OCI-LY7 (cell line): ENCODE measurements at regions not wholly inside any gene's neighbourhood (a gene's known extent, or its start where the extent isn't known, plus 50 kb on each side); places are given as distances from the start of the nearest gene placed in this dataset.

Experiments
- BruUV-seq: library from RNA; stranded (reverse); fragments of 400-500 nt; replicated peaks from 2 replicates; lab custom pipeline; 2021; lab: Mats Ljungman, UMichigan
- CTCF ChIA-PET: fragments of 300-600 bp; sonication (Branson Sonifier 250); formaldehyde crosslinking; loops from one replicate; lab custom pipeline; 2022; ENCODE audit warnings: antibody characterized with exemption; ENCODE audit not compliant: unreplicated experiment; lab: Charles Lee
- POLR2A ChIA-PET: fragments of 300-600 bp; sonication (Branson Sonifier 250); formaldehyde crosslinking; loops from one replicate; lab custom pipeline; 2022; ENCODE audit warnings: antibody characterized with exemption; lab: Charles Lee
- DNase-seq: peaks from one replicate; pipeline ENCODE4 v3.0.0-alpha.2; 2015; ENCODE audit warnings: low spot score
- H2AFZ ChIP-seq: fragments of 200-600 bp; sonication (generic), shearing (Covaris generic); 2 replicates; pipeline ENCODE4 v1.6.1; 2014; ENCODE audit warnings: mild to moderate bottlenecking, antibody characterized with exemption, low read length, moderate library complexity
- H3K27ac ChIP-seq: fragments of 200-600 bp; sonication (generic); 2 replicates; pipeline ENCODE4 v1.5.1; 2014; ENCODE audit warnings: mixed run types, low read depth, mild to moderate bottlenecking, moderate library complexity, low read length, inconsistent platforms; ENCODE audit not compliant: poor library complexity, severe bottlenecking
- H3K36me3 ChIP-seq: fragments of 200-600 bp; sonication (generic); 2 replicates; pipeline ENCODE4 v1.6.1; 2014; ENCODE audit warnings: mild to moderate bottlenecking, antibody characterized with exemption, low read length, moderate library complexity, mixed read lengths; ENCODE audit not compliant: insufficient read depth
- H3K4me1 ChIP-seq: fragments of 200-600 bp; sonication (generic); 2 replicates; pipeline ENCODE4 v1.5.1; 2014; ENCODE audit warnings: mild to moderate bottlenecking, low read length; ENCODE audit not compliant: insufficient read depth, poor library complexity, severe bottlenecking
- H3K4me2 ChIP-seq: fragments of 200-600 bp; sonication (generic); 2 replicates; pipeline ENCODE4 v1.6.1; 2014; ENCODE audit warnings: mild to moderate bottlenecking, low read length
- H3K4me3 ChIP-seq: fragments of 200-600 bp; sonication (generic); 2 replicates; pipeline ENCODE4 v1.5.1; 2014; ENCODE audit warnings: mild to moderate bottlenecking, low read depth, low read length; ENCODE audit not compliant: poor library complexity, severe bottlenecking
- H3K79me2 ChIP-seq: fragments of 200-600 bp; sonication (generic); 2 replicates; pipeline ENCODE4 v1.6.1; 2016; ENCODE audit warnings: low read depth, mild to moderate bottlenecking, low read length, moderate library complexity, mixed read lengths; ENCODE audit not compliant: insufficient read depth
- H3K9me2 ChIP-seq: fragments of 200-600 bp; sonication (generic); 2 replicates; pipeline ENCODE4 v1.6.1; 2016; ENCODE audit warnings: mild to moderate bottlenecking, low read length, mixed read lengths; ENCODE audit not compliant: insufficient read depth
- H3K9me3 ChIP-seq: fragments of 200-600 bp; sonication (generic); 2 replicates; pipeline ENCODE4 v1.6.1; 2014; ENCODE audit warnings: mild to moderate bottlenecking, mixed run types, low read length, mixed read lengths
- H4K20me1 ChIP-seq: fragments of 200-600 bp; sonication (generic); 2 replicates; pipeline ENCODE4 v1.6.1; 2014; ENCODE audit warnings: mild to moderate bottlenecking, antibody characterized with exemption, low read length, moderate library complexity, mixed read lengths; ENCODE audit not compliant: insufficient read depth
- EZH2phosphoT487 ChIP-seq: fragments of 200-600 bp; sonication (generic); IDR thresholded peaks from 2 replicates; pipeline ENCODE4 v1.6.1; 2018; ENCODE audit warnings: low read depth, borderline replicate concordance, mild to moderate bottlenecking, mixed run types, antibody characterized with exemption, low read length, moderate library complexity, mixed read lengths
- intact Hi-C: fragments of 100-400 bp; cut with micrococcal nuclease; formaldehyde crosslinking; loops from one replicate; pipeline ENCODE4 v1.10.0; 2022; ENCODE audit not compliant: unreplicated experiment
- TF ChIP-seq, protein P1 (sequence below): fragments of 200-600 bp; sonication (generic); conservative IDR thresholded peaks from 2 replicates; pipeline ENCODE4 v1.5.1; 2014; ENCODE audit warnings: mild to moderate bottlenecking, antibody characterized with exemption, low read length, moderate library complexity, mixed read lengths

- no peak overlapping the region for H2AFZ ChIP-seq
- no peak for DNase-seq
- CTCF ChIA-PET = no interaction called here
- H3K36me3 ChIP-seq = no peaks in the 10 kb centered on the region
- POLR2A ChIA-PET = no interaction called here
- no peaks in the 10 kb centered on the region for H3K79me2 ChIP-seq
- 0 out of 2 replicates have a peak, but pooled peaks cover 5% of the 10 kb centered on the region for H3K9me3 ChIP-seq
- no peak overlapping the region for H3K27ac ChIP-seq
- H3K4me1 ChIP-seq = no peaks in the 10 kb centered on the region
- intact Hi-C loops = no loop called here
- H4K20me1 ChIP-seq = no peaks in the 10 kb centered on the region
- no peak overlapping the region for H3K4me2 ChIP-seq
- TF ChIP-seq, protein P1, sequence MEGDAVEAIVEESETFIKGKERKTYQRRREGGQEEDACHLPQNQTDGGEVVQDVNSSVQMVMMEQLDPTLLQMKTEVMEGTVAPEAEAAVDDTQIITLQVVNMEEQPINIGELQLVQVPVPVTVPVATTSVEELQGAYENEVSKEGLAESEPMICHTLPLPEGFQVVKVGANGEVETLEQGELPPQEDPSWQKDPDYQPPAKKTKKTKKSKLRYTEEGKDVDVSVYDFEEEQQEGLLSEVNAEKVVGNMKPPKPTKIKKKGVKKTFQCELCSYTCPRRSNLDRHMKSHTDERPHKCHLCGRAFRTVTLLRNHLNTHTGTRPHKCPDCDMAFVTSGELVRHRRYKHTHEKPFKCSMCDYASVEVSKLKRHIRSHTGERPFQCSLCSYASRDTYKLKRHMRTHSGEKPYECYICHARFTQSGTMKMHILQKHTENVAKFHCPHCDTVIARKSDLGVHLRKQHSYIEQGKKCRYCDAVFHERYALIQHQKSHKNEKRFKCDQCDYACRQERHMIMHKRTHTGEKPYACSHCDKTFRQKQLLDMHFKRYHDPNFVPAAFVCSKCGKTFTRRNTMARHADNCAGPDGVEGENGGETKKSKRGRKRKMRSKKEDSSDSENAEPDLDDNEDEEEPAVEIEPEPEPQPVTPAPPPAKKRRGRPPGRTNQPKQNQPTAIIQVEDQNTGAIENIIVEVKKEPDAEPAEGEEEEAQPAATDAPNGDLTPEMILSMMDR = no peak
- no peaks in the 10 kb centered on the region for H3K9me2 ChIP-seq
- no peak overlapping the region for H3K4me3 ChIP-seq
- no TSS peak for BruUV-seq
Measured at GRCh38 chr12:131192951-131193350, 239.2 kb downstream of the ADGRD1 start.

GRCh38 chr12:131194166-131194565 is 240.5 kb downstream of the ADGRD1 start:
- ChIA-PET POLR2A (no interaction called here), CTCF (no interaction called here)
- Histone ChIP-seq H3K79me2 (no peaks in the 10 kb centered on the region), H3K36me3 (no peaks in the 10 kb centered on the region), H3K4me2 (no peak overlapping the region), H3K27ac (no peak overlapping the region), H2AFZ (peak overlapping the region; percentile 46; the same call in 1 of the 2 replicates), H3K4me1 (no peaks in the 10 kb centered on the region), H4K20me1 (no peaks in the 10 kb centered on the region), H3K4me3 (no peak overlapping the region), H3K9me2 (no peaks in the 10 kb centered on the region), H3K9me3 (0 out of 2 replicates have a peak, but pooled peaks cover 5% of the 10 kb centered on the region)
- BruUV-seq = no TSS peak
- TF ChIP-seq EZH2phosphoT487 = no peak
- TF ChIP-seq, protein P1 = no peak
- intact Hi-C loops = no loop called here
- peak; percentile 34 for DNase-seq

GRCh38 chr12:131195796-131196195 is 242.1 kb downstream of the ADGRD1 start:
- CTCF ChIA-PET = no interaction called here
- no peaks in the 10 kb centered on the region for H3K36me3 ChIP-seq
- H3K79me2 ChIP-seq = no peaks in the 10 kb centered on the region
- no peak overlapping the region for H3K4me3 ChIP-seq
- BruUV-seq = no TSS peak
- DNase-seq = no peak
- intact Hi-C loops = no loop called here
- no peak overlapping the region for H3K4me2 ChIP-seq
- no peaks in the 10 kb centered on the region for H4K20me1 ChIP-seq
- H3K9me2 ChIP-seq = no peaks in the 10 kb centered on the region
- POLR2A ChIA-PET = no interaction called here
- no peak overlapping the region for H2AFZ ChIP-seq
- H3K4me1 ChIP-seq = no peaks in the 10 kb centered on the region
- 0 out of 2 replicates have a peak, but pooled peaks cover 5% of the 10 kb centered on the region for H3K9me3 ChIP-seq
- no peak overlapping the region for H3K27ac ChIP-seq
- TF ChIP-seq, protein P1 = no peak
- no peak for TF ChIP-seq EZH2phosphoT487
